Kidney (tissue), 13 donors: ENCODE measurements at regions not wholly inside any gene's neighbourhood (a gene's known extent, or its start where the extent isn't known, plus 50 kb on each side); places are given as distances from the start of the nearest gene placed in this dataset.

Experiments used
- DNase-seq, 5 donors: peaks; one replicate each; pipeline ENCODE4 v3.0.0-alpha.2; 2013 to 2020
- FAIRE-seq: peaks from 2 replicates; lab custom pipeline; 2012; peaks lifted over from hg19 to GRCh38; lab: Jason Lieb, UNC
- H3K27ac ChIP-seq, 2 donors: one replicate each; pipeline ENCODE4 v1.7.0; 2013; ENCODE audit warnings: low read depth in 2 of 2, low read length in 2 of 2, inconsistent platforms in 1 of 2
- H3K27me3 ChIP-seq: one replicate; pipeline ENCODE4 v1.7.1; 2013; ENCODE audit warnings: low read length, inconsistent platforms; ENCODE audit not compliant: control insufficient read depth, insufficient read depth
- H3K36me3 ChIP-seq, 3 donors: one replicate each; pipeline versions ENCODE4 v1.7.0 to v1.7.1; 2013; ENCODE audit warnings: low read length in 3 of 3, control low read depth in 1 of 3, inconsistent platforms in 1 of 3; ENCODE audit not compliant: insufficient read depth in 3 of 3, control insufficient read depth in 2 of 3
- H3K4me1 ChIP-seq, 3 donors: one replicate each; pipeline versions ENCODE4 v1.7.0 to v1.7.1; 2013; ENCODE audit warnings: low read length in 3 of 3, inconsistent platforms in 1 of 3, low read depth in 1 of 3; ENCODE audit not compliant: control insufficient read depth in 2 of 3, insufficient read depth in 2 of 3
- H3K4me3 ChIP-seq, 3 donors: one replicate each; pipeline versions ENCODE4 v1.7.0 to v1.8.1; 2013; ENCODE audit warnings: low read length in 3 of 3, control low read depth in 1 of 3, inconsistent platforms in 1 of 3
- H3K9ac ChIP-seq, 3 donors: one replicate each; pipeline versions ENCODE4 v1.7.0 to v1.7.1; 2013; ENCODE audit warnings: low read length in 3 of 3, control low read depth in 1 of 3, inconsistent platforms in 1 of 3
- H3K9me3 ChIP-seq, 3 donors: one replicate each; pipeline versions ENCODE4 v1.7.0 to v1.7.1; 2013; ENCODE audit warnings: low read length in 3 of 3, control low read depth in 1 of 3, inconsistent platforms in 1 of 3; ENCODE audit not compliant: control insufficient read depth in 2 of 3, insufficient read depth in 1 of 3
- intact Hi-C: fragments of 100-400 bp; cut with DNase I; formaldehyde crosslinking; loops from one replicate; pipeline ENCODE4 v1.11.1; 2022
- TF ChIP-seq, protein P1 (sequence below): IDR thresholded peaks from 3 replicates; pipeline ENCODE4 v1.5.1; 2012; ENCODE audit warnings: mild to moderate bottlenecking, moderate library complexity, borderline replicate concordance; ENCODE audit not compliant: insufficient read depth; ENCODE audit errors: extremely low read depth
- donor health status: control.
- donor health status: control.
- donor health status: control.
- donor health status: control.
- donor health status: control.
- donor health status: DM: yes; HTN: yes; CAD: no.
- donor health status: Normal renal cell carcinoma (clear cell type).

DNA sequence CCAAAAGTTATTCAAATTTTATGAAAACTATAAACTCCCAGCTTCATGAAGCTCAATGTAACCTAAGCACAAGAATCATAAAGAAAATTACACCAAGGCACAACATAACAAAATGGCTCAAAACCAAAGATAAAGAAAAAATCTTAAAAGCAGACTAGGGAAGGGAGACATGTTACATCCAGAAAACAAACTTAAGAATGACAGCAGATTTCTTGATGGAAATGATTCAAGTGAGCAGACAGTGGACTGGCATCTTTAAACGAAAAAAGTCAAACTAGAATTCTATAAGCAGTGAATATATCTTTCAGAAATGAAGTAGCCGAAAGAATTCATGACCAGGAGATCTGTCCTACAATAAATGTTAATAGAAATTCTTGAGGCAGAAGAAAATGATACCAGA is 75.6 kb downstream of the SHANK2 start:
- DNase-seq (no peak), FAIRE-seq (no peak)
- Histone ChIP-seq H3K4me1 (peaks cover 0 to 3% (median 0%) of the 10 kb centered on the region in 3 donors), H3K27ac (no peak overlapping the region), H3K27me3 (no peaks in the 10 kb centered on the region), H3K4me3 (no peak overlapping the region), H3K9me3 (peaks cover 0 to 5% (median 0%) of the 10 kb centered on the region in 3 donors), H3K36me3 (no peaks in the 10 kb centered on the region), H3K9ac (no peak overlapping the region)
- TF ChIP-seq, protein P1, sequence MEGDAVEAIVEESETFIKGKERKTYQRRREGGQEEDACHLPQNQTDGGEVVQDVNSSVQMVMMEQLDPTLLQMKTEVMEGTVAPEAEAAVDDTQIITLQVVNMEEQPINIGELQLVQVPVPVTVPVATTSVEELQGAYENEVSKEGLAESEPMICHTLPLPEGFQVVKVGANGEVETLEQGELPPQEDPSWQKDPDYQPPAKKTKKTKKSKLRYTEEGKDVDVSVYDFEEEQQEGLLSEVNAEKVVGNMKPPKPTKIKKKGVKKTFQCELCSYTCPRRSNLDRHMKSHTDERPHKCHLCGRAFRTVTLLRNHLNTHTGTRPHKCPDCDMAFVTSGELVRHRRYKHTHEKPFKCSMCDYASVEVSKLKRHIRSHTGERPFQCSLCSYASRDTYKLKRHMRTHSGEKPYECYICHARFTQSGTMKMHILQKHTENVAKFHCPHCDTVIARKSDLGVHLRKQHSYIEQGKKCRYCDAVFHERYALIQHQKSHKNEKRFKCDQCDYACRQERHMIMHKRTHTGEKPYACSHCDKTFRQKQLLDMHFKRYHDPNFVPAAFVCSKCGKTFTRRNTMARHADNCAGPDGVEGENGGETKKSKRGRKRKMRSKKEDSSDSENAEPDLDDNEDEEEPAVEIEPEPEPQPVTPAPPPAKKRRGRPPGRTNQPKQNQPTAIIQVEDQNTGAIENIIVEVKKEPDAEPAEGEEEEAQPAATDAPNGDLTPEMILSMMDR, result no peak
- intact Hi-C loops, result no loop called here

DNA sequence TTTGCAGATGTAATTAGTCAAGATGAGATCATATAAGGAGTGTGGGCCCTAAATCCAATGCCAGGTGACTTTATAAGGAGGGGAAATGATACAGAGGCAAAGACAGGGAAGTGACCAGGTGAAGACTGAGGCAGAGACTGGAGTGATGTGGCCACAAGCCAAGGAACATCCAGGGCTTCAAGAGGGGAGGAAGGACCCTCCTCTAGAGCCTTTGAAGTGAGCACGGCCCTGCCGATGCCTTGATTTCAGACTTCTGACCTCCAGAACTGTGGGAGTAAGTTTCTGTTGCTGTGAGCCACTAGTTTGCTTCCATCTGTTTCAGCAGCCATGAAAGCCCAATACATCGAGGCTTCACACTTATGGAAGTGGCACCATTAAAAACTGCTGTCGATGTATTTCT is 78.7 kb downstream of the SHANK2 start:
- intact Hi-C loops, result no loop called here
- no peak overlapping the region for H3K27ac ChIP-seq
- H3K27me3 ChIP-seq, result no peaks in the 10 kb centered on the region
- H3K4me1 ChIP-seq, result no peaks in the 10 kb centered on the region
- H3K9ac ChIP-seq, result no peak overlapping the region
- peaks cover 0 to 5% (median 0%) of the 10 kb centered on the region in 3 donors for H3K9me3 ChIP-seq
- peak in 2 of 5 donors; percentile 4 to 41 for DNase-seq
- TF ChIP-seq, protein P1, result no peak
- FAIRE-seq, result no peak
- no peak overlapping the region for H3K4me3 ChIP-seq
- no peaks in the 10 kb centered on the region for H3K36me3 ChIP-seq

DNA sequence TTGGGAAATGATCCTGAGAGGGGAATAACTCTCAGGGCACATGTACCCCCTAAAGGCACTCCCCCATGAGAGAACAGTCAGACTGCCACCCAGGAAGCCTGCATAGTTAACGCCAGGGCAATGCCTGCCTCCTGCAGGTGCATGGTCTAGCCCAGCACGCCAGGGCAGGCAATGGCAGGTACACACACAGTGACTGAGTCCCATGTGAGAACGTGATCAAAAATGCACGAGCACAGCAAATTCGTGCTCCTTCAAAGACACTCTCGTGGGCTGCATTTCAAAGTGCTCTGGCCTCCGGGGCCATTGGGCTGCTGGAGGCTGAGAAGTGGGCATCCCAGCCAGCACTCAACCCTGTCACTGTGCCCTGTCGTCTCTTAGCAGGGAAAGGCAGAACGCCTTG is 79.7 kb downstream of the SHANK2 start:
- no peak overlapping the region for H3K9ac ChIP-seq
- FAIRE-seq (no peak), DNase-seq (peak in 2 of 5 donors; percentile 2 to 48)
- no peak overlapping the region for H3K27ac ChIP-seq
- intact Hi-C loops, result no loop called here
- TF ChIP-seq, protein P1, result no peak
- no peaks in the 10 kb centered on the region for H3K36me3 ChIP-seq
- peaks cover 0 to 5% (median 0%) of the 10 kb centered on the region in 3 donors for H3K9me3 ChIP-seq
- no peak overlapping the region for H3K4me3 ChIP-seq
- no peaks in the 10 kb centered on the region for H3K4me1 ChIP-seq
- no peaks in the 10 kb centered on the region for H3K27me3 ChIP-seq

DNA sequence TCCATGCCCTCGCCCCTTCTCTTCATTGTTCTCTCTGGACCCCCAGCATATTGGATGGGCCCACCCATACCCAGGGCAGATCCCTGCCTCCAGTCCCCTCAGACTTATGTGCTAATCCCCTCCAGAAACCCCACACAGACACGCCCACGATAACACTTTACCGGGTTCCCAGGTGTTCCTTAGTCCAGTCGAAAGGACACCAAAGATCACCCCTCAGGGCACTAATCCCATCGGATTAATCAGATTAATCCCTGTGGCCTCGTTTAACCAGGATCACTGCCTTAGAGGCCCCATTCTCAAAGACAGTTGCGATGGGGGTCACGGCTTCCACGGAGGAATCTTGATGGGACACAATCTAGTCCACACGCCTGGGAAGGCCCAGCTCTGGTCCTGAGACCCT is 80.8 kb downstream of the SHANK2 start:
- TF ChIP-seq, protein P1, result no peak
- H3K36me3 ChIP-seq, result no peaks in the 10 kb centered on the region
- H3K27me3 ChIP-seq, result no peaks in the 10 kb centered on the region
- no peaks in the 10 kb centered on the region for H3K4me1 ChIP-seq
- H3K9ac ChIP-seq, result no peak overlapping the region
- intact Hi-C loops, result no loop called here
- peaks cover 0 to 2% (median 0%) of the 10 kb centered on the region in 3 donors for H3K9me3 ChIP-seq
- H3K27ac ChIP-seq, result no peak overlapping the region
- no peak overlapping the region for H3K4me3 ChIP-seq
- peak in 2 of 5 donors; percentile 4 to 46 for DNase-seq
- FAIRE-seq, result no peak
